GM12892 (cell line): ENCODE measurements at regions not wholly inside any gene's neighbourhood (a gene's known extent, or its start where the extent isn't known, plus 50 kb on each side); places are given as distances from the start of the nearest gene placed in this dataset.

Experiments
- POLR2A ChIP-seq: IDR thresholded peaks from 2 replicates; pipeline ENCODE4 v1.6.1; 2011; ENCODE audit warnings: low read depth, low read length, control low read depth
- POLR2AphosphoS5 ChIP-seq: IDR thresholded peaks from 2 replicates; pipeline ENCODE4 v1.6.1; 2011; ENCODE audit warnings: low read depth, low read length, control low read depth
- TAF1 ChIP-seq: IDR thresholded peaks from 2 replicates; pipeline ENCODE4 v1.6.1; 2011; ENCODE audit warnings: low read depth, mild to moderate bottlenecking, control low read depth, low read length, borderline replicate concordance

GRCh38 chr15:92322566-92323355 lies 70.9 kb upstream of the ST8SIA2 start:
- TF ChIP-seq POLR2AphosphoS5 (no peak), POLR2A (no peak), TAF1 (no peak)
